NCI-H2196 (cell line): ENCODE measurements at regions not wholly inside any gene's neighbourhood (a gene's known extent, or its start where the extent isn't known, plus 50 kb on each side); places are given as distances from the start of the nearest gene placed in this dataset.

Source experiments
- DNase-seq: peaks from one replicate; lab custom pipeline; 2025; ENCODE audit not compliant: unreplicated experiment; lab: John Stamatoyannopoulos, UW

DNA sequence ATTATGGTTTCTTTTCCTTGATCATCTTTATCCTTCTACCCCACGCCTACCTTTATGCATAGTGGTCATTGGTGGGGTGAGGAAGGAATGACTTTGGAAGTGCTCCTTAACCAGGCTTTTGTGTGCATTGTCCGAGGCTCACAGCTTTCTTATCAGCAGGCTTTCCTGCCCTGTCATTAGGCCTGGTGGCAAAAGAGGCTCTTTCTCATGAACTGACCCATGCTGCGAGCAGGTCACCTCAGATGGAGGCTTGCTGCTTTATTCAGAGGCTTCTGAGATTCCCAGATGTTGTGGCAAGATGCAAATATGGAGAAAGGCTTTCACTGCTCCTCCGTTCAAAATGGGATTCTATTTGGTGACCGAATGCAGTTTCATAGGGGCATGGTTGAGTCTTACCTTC is 57.4 kb upstream of the DMRTA1 start:
- no peak for DNase-seq

DNA sequence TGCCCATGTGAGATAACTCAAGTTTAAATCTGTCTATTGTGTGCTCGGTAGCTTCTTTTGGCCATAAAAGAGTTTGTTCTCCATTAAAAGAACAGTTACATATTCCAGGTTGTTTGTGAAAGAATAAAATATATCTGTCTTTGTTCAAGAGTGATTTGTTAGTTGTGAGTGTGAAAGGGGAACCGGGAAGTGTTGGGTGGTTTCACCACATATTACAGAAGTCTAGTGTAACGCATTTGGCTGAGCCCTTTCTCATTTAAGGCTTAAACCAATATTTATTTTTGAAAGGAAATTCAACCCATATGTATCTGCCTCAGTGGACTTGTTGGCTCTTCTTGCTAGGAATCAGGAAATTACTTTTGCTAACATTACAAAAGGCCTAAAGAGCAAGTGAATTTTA is 54.1 kb upstream of the DMRTA1 start:
- no peak for DNase-seq

DNA sequence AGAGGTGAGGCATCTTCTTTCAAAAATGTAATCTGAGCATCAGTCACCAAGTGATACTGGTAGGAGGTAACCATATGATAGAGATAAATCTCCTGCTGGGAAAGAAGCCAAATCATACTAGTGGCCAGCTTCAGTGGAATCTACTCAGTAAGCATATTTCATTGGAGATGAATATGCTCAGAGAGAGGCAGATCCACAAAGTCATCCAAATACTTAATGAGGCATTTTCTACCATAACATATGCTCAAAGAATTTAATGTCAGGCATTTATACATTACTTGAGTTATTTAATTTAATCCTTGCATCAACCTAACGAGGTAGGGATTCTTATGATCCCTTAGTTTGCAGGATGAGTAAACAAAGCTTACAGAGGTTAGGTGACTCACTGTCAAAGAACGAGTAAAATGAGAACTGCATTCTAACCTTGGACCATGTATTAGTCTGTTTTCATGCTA is 50.9 kb upstream of the DMRTA1 start:
- no peak for DNase-seq
